Spleen (tissue), 7 donors: ENCODE measurements at regions not wholly inside any gene's neighbourhood (a gene's known extent, or its start where the extent isn't known, plus 50 kb on each side); places are given as distances from the start of the nearest gene placed in this dataset.

Experiments
- POLR2A ChIP-seq, 3 donors: fragments of 450-650 bp; IDR thresholded peaks; one replicate each; pipeline ENCODE4 v1.5.1; 2017; ENCODE audit warnings: antibody characterized with exemption in 3 of 3, mild to moderate bottlenecking in 1 of 3
- POLR2AphosphoS5 ChIP-seq, 3 donors: sonication (generic); formaldehyde crosslinking; IDR thresholded peaks; one replicate each; pipeline ENCODE4 v1.5.1; 2017; ENCODE audit warnings: antibody characterized with exemption in 3 of 3
- TF ChIP-seq, protein P1 (sequence below), 11 experiments: fragments of 200-600 bp in 7 of 11; fragments of 450-650 bp in 4 of 11; sonication (generic) in 4 of 11; IDR thresholded peaks in 8 of 11; conservative IDR thresholded peaks in 3 of 11; 1 replicate in 7 of 11; 2 replicates in 4 of 11; pipeline versions ENCODE4 v1.4.0 to v1.8.0; 2016 to 2021; ENCODE audit warnings: antibody characterized with exemption in 11 of 11, inconsistent platforms in 4 of 11, mild to moderate bottlenecking in 1 of 11
- donor health status: DM: no; HTN: no; CAD: no; lungs with moderate emphysema.
- donor health status: DM: no; HTN: no; CAD: no.
- donor health status: DM: no; HTN: no; CAD: no.

DNA sequence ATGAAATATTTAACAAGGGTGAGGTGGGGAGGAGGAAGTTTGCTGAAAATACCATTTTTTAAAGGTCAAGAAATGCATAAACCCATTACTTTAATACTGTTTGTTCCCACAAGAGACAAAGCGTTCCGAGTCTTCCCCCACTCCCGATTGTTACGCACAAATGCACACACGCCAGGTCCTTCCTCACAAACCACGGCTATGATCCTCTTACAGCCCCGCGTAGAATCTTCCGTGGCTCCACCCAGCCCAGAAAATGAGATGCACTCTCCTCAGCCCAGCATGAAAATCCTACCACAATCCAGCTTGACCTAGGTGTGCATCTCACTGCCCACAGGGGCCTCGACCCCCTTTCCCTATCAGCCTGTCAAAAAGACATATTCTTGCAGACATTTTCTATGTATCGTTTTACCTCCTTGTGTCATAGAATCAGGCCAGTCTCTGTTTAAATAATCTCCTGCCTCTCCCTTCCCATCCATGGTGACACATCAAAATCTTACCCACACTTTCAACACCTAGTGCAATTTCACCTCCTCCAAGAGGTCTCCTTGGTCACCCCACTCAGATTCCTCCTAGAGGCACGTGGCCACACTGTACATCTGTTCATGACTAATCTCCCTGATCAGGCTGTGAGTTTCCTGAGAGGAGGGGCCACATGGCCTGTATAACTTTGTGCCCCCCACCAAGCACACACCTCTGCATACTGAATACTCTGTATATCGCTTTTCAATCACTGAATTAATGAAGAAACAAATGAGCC lies 491.0 kb upstream of the KLHL29 start:
- no peak for TF ChIP-seq POLR2A (IDR thresholded peaks at IDR 0.05)
- TF ChIP-seq, protein P1, sequence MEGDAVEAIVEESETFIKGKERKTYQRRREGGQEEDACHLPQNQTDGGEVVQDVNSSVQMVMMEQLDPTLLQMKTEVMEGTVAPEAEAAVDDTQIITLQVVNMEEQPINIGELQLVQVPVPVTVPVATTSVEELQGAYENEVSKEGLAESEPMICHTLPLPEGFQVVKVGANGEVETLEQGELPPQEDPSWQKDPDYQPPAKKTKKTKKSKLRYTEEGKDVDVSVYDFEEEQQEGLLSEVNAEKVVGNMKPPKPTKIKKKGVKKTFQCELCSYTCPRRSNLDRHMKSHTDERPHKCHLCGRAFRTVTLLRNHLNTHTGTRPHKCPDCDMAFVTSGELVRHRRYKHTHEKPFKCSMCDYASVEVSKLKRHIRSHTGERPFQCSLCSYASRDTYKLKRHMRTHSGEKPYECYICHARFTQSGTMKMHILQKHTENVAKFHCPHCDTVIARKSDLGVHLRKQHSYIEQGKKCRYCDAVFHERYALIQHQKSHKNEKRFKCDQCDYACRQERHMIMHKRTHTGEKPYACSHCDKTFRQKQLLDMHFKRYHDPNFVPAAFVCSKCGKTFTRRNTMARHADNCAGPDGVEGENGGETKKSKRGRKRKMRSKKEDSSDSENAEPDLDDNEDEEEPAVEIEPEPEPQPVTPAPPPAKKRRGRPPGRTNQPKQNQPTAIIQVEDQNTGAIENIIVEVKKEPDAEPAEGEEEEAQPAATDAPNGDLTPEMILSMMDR (IDR thresholded peaks at IDR 0.05 in 8 of 11, conservative IDR thresholded peaks at IDR 0.05 in 3 of 11), result no peak
- TF ChIP-seq POLR2AphosphoS5 (IDR thresholded peaks at IDR 0.05), result no peak
